ENCODE measurements at regions not wholly inside any gene's neighbourhood (a gene's known extent, or its start where the extent isn't known, plus 50 kb on each side); places are given as distances from the start of the nearest gene placed in this dataset.

DNA sequence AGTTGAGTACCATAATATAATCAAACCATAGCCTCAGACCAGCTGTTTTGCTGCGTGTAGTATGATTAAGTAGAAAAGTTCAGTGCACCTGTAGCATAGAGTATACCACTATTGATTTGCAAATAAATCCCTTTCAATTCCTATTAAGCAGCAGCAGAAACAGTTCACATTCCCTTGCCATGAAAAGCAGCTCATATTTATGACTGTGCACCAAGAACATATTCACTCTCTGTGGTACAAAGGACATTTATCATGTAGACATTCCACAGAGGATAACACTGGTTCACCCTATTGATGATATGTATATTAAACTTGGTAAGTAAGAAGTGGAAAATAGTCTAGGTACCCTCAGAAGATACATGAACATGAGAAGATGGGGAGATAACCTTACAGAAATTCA is 1689.1 kb upstream of the CDH6 start:
- TF ChIP-seq, protein P1, sequence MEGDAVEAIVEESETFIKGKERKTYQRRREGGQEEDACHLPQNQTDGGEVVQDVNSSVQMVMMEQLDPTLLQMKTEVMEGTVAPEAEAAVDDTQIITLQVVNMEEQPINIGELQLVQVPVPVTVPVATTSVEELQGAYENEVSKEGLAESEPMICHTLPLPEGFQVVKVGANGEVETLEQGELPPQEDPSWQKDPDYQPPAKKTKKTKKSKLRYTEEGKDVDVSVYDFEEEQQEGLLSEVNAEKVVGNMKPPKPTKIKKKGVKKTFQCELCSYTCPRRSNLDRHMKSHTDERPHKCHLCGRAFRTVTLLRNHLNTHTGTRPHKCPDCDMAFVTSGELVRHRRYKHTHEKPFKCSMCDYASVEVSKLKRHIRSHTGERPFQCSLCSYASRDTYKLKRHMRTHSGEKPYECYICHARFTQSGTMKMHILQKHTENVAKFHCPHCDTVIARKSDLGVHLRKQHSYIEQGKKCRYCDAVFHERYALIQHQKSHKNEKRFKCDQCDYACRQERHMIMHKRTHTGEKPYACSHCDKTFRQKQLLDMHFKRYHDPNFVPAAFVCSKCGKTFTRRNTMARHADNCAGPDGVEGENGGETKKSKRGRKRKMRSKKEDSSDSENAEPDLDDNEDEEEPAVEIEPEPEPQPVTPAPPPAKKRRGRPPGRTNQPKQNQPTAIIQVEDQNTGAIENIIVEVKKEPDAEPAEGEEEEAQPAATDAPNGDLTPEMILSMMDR (IDR thresholded peaks at IDR 0.05): no peak
- TF ChIP-seq POLR2A (IDR thresholded peaks at IDR 0.05): no peak

Measured in body of pancreas (tissue), 4 donors.